Liver (tissue), 3 donors: ENCODE measurements at regions not wholly inside any gene's neighbourhood (a gene's known extent, or its start where the extent isn't known, plus 50 kb on each side); places are given as distances from the start of the nearest gene placed in this dataset.

Experiments
- EGR1 ChIP-seq, 2 donors: IDR thresholded peaks; 2 replicates each; pipeline ENCODE4 v1.6.1; 2016 to 2018; ENCODE audit warnings: antibody characterized with exemption in 2 of 2, low read depth in 2 of 2
- GABPA ChIP-seq, 2 donors: IDR thresholded peaks in 1 of 2; conservative IDR thresholded peaks in 1 of 2; 2 replicates each; pipeline ENCODE4 v1.6.1; 2016; ENCODE audit warnings: antibody characterized with exemption in 2 of 2, mild to moderate bottlenecking in 1 of 2, moderate library complexity in 1 of 2
- HNF4G ChIP-seq: IDR thresholded peaks from 2 replicates; pipeline ENCODE4 v1.6.1; 2016; ENCODE audit warnings: antibody characterized with exemption
- JUND ChIP-seq, 2 donors: IDR thresholded peaks; 2 replicates each; pipeline ENCODE4 v1.6.1; 2016; ENCODE audit warnings: antibody characterized with exemption in 2 of 2
- NR2F2 ChIP-seq: IDR thresholded peaks from 2 replicates; pipeline ENCODE4 v1.6.1; 2016; ENCODE audit warnings: antibody characterized with exemption
- RAD21 ChIP-seq, 2 donors: IDR thresholded peaks; 2 replicates each; pipeline ENCODE4 v1.6.1; 2016; ENCODE audit warnings: antibody characterized with exemption in 2 of 2, mild to moderate bottlenecking in 2 of 2
- RXRA ChIP-seq, 2 donors: IDR thresholded peaks; 2 replicates each; pipeline ENCODE4 v1.6.1; 2017 to 2018; ENCODE audit warnings: antibody characterized with exemption in 2 of 2, mild to moderate bottlenecking in 1 of 2
- TAF1 ChIP-seq: conservative IDR thresholded peaks from 2 replicates; pipeline ENCODE4 v1.6.1; 2016; ENCODE audit warnings: antibody characterized with exemption, mild to moderate bottlenecking
- TF ChIP-seq, protein P1 (sequence below): IDR thresholded peaks from 2 replicates; pipeline ENCODE4 v1.6.1; 2016; ENCODE audit warnings: antibody characterized with exemption, mild to moderate bottlenecking
- TF ChIP-seq, protein P2 (sequence below): fragments of 150-350 bp; IDR thresholded peaks from 2 replicates; pipeline ENCODE4 v1.5.1; 2017; ENCODE audit warnings: improper control_type of control experiment, low read depth, low read length; ENCODE audit not compliant: missing input control
- TF ChIP-seq, protein P3 (sequence below): IDR thresholded peaks from 2 replicates; pipeline ENCODE4 v1.6.1; 2016; ENCODE audit warnings: antibody characterized with exemption
- TF ChIP-seq, protein P4 (sequence below): IDR thresholded peaks from 2 replicates; pipeline ENCODE4 v1.6.1; 2016; ENCODE audit warnings: antibody characterized with exemption
- TF ChIP-seq, protein P5 (sequence below): IDR thresholded peaks from 2 replicates; pipeline ENCODE4 v1.6.1; 2016; ENCODE audit warnings: antibody characterized with exemption
- donor health status: healthy.
- donor health status: healthy.

DNA sequence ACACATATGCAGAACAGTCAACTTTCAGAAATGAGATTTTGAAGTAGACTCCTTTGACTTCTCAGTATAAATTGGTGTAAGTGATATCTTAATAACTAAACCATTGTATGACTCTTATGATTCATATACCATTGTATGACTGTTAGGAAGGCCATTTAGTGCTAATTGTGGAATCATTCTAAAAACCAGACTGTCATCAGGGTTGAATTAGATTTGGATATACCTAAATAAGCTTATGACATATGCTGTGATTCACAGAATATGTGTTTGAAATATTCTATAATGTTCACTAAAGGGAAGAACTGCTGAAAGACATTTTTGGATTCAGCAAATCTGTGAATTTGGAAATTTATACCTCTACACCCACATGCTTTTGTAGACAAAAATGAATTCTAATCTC, 438.1 kb downstream of the MDFIC start:
- TF ChIP-seq, protein P1, sequence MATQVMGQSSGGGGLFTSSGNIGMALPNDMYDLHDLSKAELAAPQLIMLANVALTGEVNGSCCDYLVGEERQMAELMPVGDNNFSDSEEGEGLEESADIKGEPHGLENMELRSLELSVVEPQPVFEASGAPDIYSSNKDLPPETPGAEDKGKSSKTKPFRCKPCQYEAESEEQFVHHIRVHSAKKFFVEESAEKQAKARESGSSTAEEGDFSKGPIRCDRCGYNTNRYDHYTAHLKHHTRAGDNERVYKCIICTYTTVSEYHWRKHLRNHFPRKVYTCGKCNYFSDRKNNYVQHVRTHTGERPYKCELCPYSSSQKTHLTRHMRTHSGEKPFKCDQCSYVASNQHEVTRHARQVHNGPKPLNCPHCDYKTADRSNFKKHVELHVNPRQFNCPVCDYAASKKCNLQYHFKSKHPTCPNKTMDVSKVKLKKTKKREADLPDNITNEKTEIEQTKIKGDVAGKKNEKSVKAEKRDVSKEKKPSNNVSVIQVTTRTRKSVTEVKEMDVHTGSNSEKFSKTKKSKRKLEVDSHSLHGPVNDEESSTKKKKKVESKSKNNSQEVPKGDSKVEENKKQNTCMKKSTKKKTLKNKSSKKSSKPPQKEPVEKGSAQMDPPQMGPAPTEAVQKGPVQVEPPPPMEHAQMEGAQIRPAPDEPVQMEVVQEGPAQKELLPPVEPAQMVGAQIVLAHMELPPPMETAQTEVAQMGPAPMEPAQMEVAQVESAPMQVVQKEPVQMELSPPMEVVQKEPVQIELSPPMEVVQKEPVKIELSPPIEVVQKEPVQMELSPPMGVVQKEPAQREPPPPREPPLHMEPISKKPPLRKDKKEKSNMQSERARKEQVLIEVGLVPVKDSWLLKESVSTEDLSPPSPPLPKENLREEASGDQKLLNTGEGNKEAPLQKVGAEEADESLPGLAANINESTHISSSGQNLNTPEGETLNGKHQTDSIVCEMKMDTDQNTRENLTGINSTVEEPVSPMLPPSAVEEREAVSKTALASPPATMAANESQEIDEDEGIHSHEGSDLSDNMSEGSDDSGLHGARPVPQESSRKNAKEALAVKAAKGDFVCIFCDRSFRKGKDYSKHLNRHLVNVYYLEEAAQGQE: no peak
- TF ChIP-seq, protein P2, sequence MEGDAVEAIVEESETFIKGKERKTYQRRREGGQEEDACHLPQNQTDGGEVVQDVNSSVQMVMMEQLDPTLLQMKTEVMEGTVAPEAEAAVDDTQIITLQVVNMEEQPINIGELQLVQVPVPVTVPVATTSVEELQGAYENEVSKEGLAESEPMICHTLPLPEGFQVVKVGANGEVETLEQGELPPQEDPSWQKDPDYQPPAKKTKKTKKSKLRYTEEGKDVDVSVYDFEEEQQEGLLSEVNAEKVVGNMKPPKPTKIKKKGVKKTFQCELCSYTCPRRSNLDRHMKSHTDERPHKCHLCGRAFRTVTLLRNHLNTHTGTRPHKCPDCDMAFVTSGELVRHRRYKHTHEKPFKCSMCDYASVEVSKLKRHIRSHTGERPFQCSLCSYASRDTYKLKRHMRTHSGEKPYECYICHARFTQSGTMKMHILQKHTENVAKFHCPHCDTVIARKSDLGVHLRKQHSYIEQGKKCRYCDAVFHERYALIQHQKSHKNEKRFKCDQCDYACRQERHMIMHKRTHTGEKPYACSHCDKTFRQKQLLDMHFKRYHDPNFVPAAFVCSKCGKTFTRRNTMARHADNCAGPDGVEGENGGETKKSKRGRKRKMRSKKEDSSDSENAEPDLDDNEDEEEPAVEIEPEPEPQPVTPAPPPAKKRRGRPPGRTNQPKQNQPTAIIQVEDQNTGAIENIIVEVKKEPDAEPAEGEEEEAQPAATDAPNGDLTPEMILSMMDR: no peak
- TF ChIP-seq RAD21 (IDR thresholded peaks at IDR 0.05) (no peak), HNF4G (no peak), TAF1 (no peak), JUND (IDR thresholded peaks at IDR 0.05) (no peak), GABPA (IDR thresholded peaks at IDR 0.05 in 1 of 2, conservative IDR thresholded peaks at IDR 0.05 in 1 of 2) (no peak), NR2F2 (no peak), RXRA (IDR thresholded peaks at IDR 0.05) (no peak), EGR1 (IDR thresholded peaks at IDR 0.05; ENCODE audit: low read depth in 2 of 2) (no peak)
- TF ChIP-seq, protein P3, sequence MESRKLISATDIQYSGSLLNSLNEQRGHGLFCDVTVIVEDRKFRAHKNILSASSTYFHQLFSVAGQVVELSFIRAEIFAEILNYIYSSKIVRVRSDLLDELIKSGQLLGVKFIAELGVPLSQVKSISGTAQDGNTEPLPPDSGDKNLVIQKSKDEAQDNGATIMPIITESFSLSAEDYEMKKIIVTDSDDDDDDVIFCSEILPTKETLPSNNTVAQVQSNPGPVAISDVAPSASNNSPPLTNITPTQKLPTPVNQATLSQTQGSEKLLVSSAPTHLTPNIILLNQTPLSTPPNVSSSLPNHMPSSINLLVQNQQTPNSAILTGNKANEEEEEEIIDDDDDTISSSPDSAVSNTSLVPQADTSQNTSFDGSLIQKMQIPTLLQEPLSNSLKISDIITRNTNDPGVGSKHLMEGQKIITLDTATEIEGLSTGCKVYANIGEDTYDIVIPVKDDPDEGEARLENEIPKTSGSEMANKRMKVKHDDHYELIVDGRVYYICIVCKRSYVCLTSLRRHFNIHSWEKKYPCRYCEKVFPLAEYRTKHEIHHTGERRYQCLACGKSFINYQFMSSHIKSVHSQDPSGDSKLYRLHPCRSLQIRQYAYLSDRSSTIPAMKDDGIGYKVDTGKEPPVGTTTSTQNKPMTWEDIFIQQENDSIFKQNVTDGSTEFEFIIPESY: no peak
- TF ChIP-seq, protein P4, sequence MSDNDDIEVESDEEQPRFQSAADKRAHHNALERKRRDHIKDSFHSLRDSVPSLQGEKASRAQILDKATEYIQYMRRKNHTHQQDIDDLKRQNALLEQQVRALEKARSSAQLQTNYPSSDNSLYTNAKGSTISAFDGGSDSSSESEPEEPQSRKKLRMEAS: no peak
- TF ChIP-seq, protein P5, sequence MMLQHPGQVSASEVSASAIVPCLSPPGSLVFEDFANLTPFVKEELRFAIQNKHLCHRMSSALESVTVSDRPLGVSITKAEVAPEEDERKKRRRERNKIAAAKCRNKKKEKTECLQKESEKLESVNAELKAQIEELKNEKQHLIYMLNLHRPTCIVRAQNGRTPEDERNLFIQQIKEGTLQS: no peak
